Calu3 (cell line): ENCODE measurements at regions not wholly inside any gene's neighbourhood (a gene's known extent, or its start where the extent isn't known, plus 50 kb on each side); places are given as distances from the start of the nearest gene placed in this dataset.
"Not testable (repeated sequence)": the region's sequence is repeated elsewhere in the genome, so short reads cannot be mapped to it uniquely, and the experiment has no call there.

Experiments
- BruUV-seq: library from RNA; stranded (reverse); fragments of 400-500 nt; replicated peaks from 2 replicates; lab custom pipeline; 2021; lab: Mats Ljungman, UMichigan
- CTCF ChIA-PET: fragments of 300-600 bp; sonication (Branson Sonifier 250); formaldehyde crosslinking; loops from one replicate; lab custom pipeline; 2022; ENCODE audit warnings: antibody characterized with exemption; lab: Charles Lee
- DNase-seq: peaks from one replicate; pipeline ENCODE4 v3.0.0; 2022
- H3K27ac Mint-ChIP-seq: one replicate; pipeline ENCODE4 v1.8.0; 2022; ENCODE audit warnings: mixed read lengths; ENCODE audit not compliant: unreplicated experiment
- H3K27me3 Mint-ChIP-seq: one replicate; pipeline ENCODE4 v1.8.0; 2022; ENCODE audit warnings: mixed read lengths; ENCODE audit not compliant: unreplicated experiment
- H3K36me3 Mint-ChIP-seq: one replicate; pipeline ENCODE4 v1.8.0; 2022; ENCODE audit warnings: mild to moderate bottlenecking, moderate library complexity, mixed read lengths; ENCODE audit not compliant: insufficient read depth, unreplicated experiment
- H3K4me1 Mint-ChIP-seq: one replicate; pipeline ENCODE4 v1.8.0; 2022; ENCODE audit warnings: mild to moderate bottlenecking, low read depth, mixed read lengths; ENCODE audit not compliant: unreplicated experiment
- H3K4me3 Mint-ChIP-seq: one replicate; pipeline ENCODE4 v1.8.0; 2022; ENCODE audit warnings: mild to moderate bottlenecking, low read depth, moderate library complexity, mixed read lengths; ENCODE audit not compliant: unreplicated experiment
- H3K9me3 Mint-ChIP-seq: one replicate; pipeline ENCODE4 v1.8.0; 2022; ENCODE audit warnings: low read depth, mixed read lengths; ENCODE audit not compliant: unreplicated experiment
- intact Hi-C: fragments of 100-400 bp; cut with micrococcal nuclease; formaldehyde crosslinking; loops from one replicate; pipeline ENCODE4 v1.10.0; 2022; ENCODE audit not compliant: unreplicated experiment
- TF ChIP-seq, protein P1 (sequence below): fragments of 200-600 bp; IDR thresholded peaks from one replicate; pipeline ENCODE4 v1.8.0; 2022; ENCODE audit warnings: antibody characterized with exemption; ENCODE audit not compliant: unreplicated experiment

DNA sequence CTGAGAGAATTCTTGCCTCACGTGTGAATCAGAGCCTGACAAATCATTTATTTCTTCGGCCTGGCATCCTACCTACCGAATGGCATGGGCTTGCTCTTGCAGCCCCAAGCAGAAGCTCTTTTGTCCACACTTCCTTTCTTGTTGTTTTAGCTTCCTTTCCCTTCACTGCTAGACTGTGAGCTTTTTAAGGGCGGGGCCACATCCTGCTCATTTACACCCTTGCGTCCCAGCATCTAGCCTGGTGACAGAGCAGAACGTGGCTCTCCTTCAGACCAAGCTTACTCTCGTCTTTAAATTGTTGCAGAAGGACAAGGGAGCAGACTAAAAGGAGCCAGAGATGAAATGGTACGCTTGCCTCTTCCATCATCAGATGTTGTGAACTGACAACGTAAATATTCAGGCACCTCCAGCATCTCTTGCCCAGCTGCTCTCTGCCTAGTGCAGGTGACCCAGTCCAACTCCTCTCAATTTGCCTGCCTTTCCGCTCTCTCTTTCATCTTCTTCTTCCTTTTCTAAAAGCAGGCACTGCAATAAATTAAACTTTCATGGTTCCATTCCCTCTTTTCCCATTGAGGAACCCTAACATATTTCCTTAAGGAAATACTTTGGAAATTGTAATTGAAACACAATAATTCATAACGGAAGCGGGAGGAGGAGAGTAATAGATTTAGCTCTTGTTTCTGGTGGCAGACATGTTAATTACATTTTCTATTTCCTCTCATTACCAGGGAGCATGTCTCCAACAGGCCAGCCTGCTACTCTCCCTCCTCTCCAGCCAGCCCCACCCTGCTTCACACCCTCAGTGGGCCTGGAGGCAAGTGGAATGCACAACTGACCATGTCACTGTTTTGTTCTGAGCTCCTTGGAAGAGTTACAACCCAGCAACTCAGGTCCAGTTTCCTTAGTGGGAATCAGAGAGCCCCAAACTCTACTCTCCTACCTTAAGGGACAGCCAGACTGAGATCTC is 228.1 kb upstream of the TRIB2 start:
- no peak for DNase-seq
- TF ChIP-seq, protein P1, sequence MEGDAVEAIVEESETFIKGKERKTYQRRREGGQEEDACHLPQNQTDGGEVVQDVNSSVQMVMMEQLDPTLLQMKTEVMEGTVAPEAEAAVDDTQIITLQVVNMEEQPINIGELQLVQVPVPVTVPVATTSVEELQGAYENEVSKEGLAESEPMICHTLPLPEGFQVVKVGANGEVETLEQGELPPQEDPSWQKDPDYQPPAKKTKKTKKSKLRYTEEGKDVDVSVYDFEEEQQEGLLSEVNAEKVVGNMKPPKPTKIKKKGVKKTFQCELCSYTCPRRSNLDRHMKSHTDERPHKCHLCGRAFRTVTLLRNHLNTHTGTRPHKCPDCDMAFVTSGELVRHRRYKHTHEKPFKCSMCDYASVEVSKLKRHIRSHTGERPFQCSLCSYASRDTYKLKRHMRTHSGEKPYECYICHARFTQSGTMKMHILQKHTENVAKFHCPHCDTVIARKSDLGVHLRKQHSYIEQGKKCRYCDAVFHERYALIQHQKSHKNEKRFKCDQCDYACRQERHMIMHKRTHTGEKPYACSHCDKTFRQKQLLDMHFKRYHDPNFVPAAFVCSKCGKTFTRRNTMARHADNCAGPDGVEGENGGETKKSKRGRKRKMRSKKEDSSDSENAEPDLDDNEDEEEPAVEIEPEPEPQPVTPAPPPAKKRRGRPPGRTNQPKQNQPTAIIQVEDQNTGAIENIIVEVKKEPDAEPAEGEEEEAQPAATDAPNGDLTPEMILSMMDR = no peak
- H3K36me3 Mint-ChIP-seq = no peaks in the 10 kb centered on the region
- BruUV-seq = no TSS peak
- intact Hi-C loops = no loop called here
- H3K27me3 Mint-ChIP-seq = peaks cover 10% of the 10 kb centered on the region
- H3K4me1 Mint-ChIP-seq = no peaks in the 10 kb centered on the region
- H3K4me3 Mint-ChIP-seq = no peak overlapping the region
- CTCF ChIA-PET = no interaction called here
- H3K27ac Mint-ChIP-seq = no peak overlapping the region
- H3K9me3 Mint-ChIP-seq = no peaks in the 10 kb centered on the region

DNA sequence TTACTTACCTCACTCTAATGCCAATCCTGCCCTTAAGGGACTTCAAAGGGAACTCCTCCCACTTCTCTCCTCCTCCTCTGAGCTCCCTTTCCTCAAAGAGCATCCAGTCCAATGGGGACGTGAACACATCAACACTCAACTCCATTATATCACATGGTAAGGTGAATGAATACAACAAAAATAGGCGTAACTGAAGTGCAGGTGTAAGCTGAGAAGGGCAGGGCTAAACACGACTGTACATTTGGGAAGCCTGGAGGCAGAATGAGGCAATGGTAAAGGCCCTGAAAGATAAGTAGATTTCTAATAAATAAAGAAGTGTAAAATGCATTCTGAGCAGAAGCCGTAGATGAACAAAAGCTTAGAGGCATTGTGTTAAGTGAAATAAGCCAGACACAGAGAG is 226.1 kb upstream of the TRIB2 start:
- intact Hi-C loops = no loop called here
- Mint-ChIP-seq H3K36me3 (no peaks in the 10 kb centered on the region), H3K4me3 (no peak overlapping the region), H3K27ac (no peak overlapping the region), H3K4me1 (no peaks in the 10 kb centered on the region), H3K27me3 (peaks cover 10% of the 10 kb centered on the region), H3K9me3 (no peaks in the 10 kb centered on the region)
- no peak for DNase-seq
- CTCF ChIA-PET = no interaction called here
- TF ChIP-seq, protein P1 = no peak
- BruUV-seq = no TSS peak

DNA sequence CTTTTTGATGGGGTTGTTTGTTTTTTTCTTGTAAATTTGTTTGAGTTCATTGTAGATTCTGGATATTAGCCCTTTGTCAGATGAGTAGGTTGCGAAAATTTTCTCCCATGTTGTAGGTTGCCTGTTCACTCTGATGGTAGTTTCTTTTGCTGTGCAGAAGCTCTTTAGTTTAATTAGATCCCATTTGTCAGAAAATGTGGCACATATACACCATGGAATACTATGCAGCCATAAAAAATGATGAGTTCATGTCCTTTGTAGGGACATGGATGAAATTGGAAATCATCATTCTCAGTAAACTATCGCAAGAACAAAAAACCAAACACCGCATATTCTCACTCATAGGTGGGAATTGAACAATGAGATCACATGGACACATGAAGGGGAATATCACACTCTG is 224.4 kb upstream of the TRIB2 start:
- H3K4me3 Mint-ChIP-seq, H3K4me1 Mint-ChIP-seq, H3K36me3 Mint-ChIP-seq, H3K9me3 Mint-ChIP-seq, BruUV-seq, DNase-seq, H3K27ac Mint-ChIP-seq, intact Hi-C loops, H3K27me3 Mint-ChIP-seq: not testable (repeated sequence)
- CTCF ChIA-PET = interaction anchor here (0.5 kb wide), 1 partner anchor 217 kb away, joined by 5 read pairs; no protein-coding TSS in a partner anchor

DNA sequence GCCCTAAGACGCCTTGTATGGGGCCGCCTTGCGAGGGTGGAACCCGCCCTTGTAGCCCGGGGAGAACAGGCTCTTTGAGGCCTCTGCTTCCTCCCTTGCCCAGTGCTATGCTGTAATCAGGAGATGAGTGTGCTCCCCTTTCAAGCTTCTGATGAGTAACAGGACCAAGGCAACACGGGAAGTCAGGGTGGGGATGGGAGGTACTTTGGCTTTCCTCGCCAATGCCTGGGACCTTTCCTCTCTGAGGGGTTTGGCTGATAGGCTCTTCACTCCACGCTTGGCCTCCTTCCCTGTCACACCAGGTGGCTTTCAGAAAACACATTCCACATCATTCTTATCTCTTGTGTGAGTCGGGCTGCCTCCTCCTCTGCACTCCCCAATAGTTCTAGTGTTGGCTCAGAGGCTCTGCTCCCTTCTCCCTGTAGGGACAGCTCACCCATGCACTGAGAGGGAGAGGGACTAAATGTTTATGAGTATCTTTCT is 223.7 kb upstream of the TRIB2 start:
- intact Hi-C loops = no loop called here
- H3K27ac Mint-ChIP-seq = no peak overlapping the region
- BruUV-seq = no TSS peak
- H3K4me1 Mint-ChIP-seq = no peaks in the 10 kb centered on the region
- H3K27me3 Mint-ChIP-seq = peaks cover 10% of the 10 kb centered on the region
- CTCF ChIA-PET = no interaction called here
- TF ChIP-seq, protein P1 = no peak
- no peaks in the 10 kb centered on the region for H3K36me3 Mint-ChIP-seq
- no peak overlapping the region for H3K4me3 Mint-ChIP-seq
- no peak for DNase-seq
- no peaks in the 10 kb centered on the region for H3K9me3 Mint-ChIP-seq
